ENCODE measurements at regions not wholly inside any gene's neighbourhood (a gene's known extent, or its start where the extent isn't known, plus 50 kb on each side); places are given as distances from the start of the nearest gene placed in this dataset.
"Not testable (repeated sequence)": the region's sequence is repeated elsewhere in the genome, so short reads cannot be mapped to it uniquely, and the experiment has no call there.

DNA sequence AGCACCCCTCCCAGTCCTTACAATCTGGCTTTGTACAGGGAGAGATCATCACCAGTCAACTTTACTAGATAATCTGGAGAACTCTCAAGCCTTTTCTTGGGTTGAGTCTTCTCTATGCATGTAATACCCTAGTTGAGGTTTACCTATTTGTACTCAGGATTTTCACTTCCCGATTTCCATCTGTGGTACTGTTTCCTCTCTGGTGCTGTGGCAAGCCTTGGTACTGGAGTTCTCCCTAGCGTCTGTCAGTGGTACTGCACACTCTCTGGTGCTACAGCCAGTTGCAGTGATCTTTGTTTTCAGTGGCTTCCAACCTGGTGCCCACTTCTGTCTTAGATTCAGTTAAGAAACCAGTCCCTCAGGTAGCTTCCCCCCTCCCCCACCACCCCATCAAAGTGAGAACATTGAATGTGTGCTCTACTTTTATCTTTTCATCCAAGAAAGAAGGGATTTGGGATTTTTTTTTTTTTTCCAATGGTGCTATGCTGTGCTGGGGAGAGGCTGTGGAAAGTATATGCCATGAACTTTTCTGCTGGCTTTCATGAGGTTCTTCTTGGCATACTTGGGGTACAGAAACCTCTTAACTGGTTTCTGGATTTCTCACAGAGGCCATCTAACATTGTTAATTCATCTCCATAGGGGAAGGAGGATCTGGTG lies 69.4 kb upstream of the EVL start:
- no peak overlapping the region for H3K4me3 ChIP-seq (ENCODE audit: low read length)
- DNase-seq (ENCODE audit: low read depth, low spot score) = peak; percentile 73

DNA sequence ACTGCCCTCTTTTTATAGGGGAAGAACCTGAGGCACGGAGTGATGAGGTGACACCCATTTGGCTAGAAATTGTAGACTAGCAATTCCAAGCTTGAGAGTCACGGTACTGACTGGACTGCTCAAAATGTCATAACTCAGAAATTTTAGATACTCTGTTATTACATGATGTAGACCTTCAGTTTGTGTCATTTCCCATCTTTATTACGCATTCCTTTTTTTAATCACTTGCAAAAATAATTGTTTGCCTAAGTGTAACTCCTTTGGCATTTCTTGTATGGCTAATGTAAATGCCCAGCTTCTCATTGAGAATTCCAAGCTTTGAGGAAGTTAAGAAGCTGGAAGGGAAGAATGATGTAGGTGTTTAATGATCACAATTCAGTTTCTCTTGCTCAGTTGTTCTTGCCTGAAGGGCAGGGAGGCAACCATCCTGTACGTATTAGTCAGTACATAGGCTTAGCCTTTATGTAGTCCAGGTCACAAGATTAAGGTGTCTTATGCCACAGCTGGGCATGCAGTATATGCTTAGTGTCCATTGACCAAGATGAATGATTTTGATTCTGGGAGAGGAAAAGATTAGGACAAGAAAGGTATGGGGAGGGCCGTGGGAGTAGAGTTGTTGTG lies 68.2 kb upstream of the EVL start:
- DNase-seq (ENCODE audit: low read depth, low spot score) = no peak

DNA sequence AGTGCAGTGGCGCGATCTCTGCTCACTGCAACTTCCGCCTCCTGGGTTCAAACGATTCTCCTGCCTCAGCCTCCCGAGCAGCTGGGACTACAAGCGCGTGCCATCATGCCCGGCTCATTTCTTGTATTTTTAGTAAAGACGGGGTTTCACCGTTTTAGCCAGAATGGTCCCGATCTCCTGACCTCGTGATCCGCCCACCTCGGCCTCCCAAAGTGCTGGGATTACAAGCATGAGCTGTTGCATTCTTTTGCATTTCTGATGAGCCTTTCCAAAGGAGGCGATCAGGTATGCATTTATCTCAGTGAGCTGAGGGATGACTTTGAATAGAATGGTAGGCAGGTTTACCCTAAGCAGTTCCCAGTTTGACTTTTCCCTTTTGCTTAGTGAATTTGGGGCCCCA lies 64.8 kb upstream of the EVL start:
- H3K4me3 ChIP-seq (ENCODE audit: low read length); DNase-seq (ENCODE audit: low read depth, low spot score): not testable (repeated sequence)

More for the DNA sequence above, 68.2 kb upstream of the EVL start:
- H3K4me3 ChIP-seq (ENCODE audit: low read length) = no peak overlapping the region

DNA sequence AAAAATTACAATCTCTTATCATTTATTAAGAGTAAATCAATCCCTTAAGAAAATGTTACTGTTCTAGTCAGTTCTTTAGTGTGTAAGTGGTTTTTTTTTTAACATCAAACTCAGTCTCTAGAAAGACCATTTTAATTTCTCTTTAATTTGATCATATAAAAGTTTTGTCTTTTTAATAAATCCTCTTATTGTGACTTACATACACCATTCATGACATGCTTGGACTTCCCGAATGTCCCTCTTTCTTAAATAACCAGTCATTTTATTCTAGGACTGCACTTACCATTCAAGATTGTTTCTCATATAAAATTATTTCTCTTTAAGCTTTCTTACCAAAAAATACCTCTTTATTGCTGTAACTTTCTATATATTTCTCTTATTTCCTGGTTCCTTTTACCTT lies 60.8 kb upstream of the EVL start:
- peak; percentile 23 for DNase-seq (ENCODE audit: low read depth, low spot score)
- no peak overlapping the region for H3K4me3 ChIP-seq (ENCODE audit: low read length)

DNA sequence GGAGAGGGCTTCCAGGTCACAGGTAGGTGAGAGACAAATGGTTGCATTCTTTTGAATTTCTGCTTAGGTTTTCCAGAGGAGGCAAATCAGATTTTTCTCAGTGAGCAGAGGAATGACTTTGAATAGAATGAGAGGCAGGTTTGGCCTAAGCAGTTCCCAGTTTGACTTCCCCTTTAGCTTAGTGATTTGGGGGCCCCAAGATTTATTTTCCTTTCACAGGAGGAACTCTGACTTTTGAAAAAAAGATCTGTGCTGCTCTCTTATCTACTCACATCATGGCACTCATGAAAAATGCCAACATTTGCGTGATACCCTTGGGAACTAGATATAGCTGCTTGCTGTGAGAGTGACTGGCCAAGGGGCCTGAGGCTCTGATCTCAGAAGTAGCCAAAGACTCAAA lies 58.0 kb upstream of the EVL start:
- no peak for DNase-seq (ENCODE audit: low read depth, low spot score)
- no peak overlapping the region for H3K4me3 ChIP-seq (ENCODE audit: low read length)

DNA sequence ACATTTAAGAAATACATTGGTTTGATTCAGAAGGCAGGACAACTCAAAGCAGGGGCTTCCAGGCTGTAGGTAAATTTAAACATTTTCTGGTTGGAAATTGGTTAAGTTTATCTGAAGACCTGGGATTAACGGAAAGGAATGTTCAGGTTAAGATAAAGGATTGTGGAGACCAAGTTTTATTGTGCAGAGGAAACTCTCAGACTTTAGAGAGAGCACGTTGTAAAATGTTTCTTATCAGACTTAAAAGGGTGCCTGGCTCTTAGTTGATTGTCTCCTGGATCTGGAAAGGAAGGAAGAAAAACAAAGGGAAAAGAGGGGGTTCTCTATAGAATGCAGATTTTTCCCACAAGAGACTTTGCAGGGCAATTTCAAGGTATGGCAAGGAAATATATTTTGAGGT lies 55.4 kb upstream of the EVL start:
- H3K4me3 ChIP-seq (ENCODE audit: low read length); DNase-seq (ENCODE audit: low read depth, low spot score): not testable (repeated sequence)

DNA sequence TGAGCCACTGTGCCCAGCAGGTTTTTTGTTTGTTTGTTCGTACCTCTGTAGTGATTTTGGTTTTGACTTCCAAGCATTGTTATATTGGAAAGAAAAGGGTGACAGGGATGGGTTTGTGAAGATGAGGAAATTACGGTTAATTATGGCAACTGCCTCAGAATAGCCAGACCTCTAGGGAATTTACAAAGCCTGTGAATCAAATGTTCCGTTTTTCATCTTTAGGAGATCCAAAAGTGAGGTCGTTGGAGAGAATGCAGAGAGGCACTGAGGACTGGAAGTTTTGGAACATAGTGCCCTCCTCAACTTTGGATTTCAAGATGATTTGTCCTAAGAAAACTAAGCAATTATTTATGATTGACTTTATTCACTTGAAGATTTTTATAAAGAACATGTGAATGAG lies 54.5 kb upstream of the EVL start:
- H3K4me3 ChIP-seq (ENCODE audit: low read length) = no peak overlapping the region
- DNase-seq (ENCODE audit: low read depth, low spot score) = no peak

DNA sequence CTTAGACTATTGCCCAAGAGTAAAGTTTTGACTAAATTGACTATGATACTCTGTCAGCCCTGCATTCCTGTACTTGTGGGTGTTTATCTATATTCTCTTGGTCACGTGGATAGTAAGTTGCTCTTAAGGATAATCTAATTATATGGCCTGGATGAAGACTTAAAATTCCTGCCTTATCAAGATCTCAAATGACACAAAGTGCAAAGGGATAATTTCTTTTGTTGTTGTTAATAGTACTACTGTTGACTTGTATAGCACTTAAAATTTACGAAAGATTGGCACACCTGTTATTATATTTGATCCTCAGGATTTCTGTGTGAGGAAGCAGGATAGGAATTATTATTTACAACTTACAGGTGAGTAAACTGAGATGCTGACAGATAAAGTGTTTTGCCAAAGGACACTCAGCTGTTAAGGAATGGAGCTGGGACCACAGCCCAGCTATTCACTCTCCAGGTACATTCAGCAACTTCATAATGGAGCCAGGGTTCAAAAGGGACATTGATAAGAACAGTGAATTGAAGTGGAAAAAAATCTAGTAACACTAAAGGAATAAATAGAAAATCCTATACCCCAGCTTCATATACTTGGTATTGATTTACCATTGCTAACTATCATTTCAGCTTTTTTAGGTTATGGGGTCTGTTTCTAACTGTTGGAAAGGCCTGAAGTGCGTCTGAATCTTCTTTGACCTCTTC lies 53.4 kb upstream of the EVL start:
- DNase-seq (ENCODE audit: low read depth, low spot score) = no peak
- H3K4me3 ChIP-seq (ENCODE audit: low read length) = no peak overlapping the region

DNA sequence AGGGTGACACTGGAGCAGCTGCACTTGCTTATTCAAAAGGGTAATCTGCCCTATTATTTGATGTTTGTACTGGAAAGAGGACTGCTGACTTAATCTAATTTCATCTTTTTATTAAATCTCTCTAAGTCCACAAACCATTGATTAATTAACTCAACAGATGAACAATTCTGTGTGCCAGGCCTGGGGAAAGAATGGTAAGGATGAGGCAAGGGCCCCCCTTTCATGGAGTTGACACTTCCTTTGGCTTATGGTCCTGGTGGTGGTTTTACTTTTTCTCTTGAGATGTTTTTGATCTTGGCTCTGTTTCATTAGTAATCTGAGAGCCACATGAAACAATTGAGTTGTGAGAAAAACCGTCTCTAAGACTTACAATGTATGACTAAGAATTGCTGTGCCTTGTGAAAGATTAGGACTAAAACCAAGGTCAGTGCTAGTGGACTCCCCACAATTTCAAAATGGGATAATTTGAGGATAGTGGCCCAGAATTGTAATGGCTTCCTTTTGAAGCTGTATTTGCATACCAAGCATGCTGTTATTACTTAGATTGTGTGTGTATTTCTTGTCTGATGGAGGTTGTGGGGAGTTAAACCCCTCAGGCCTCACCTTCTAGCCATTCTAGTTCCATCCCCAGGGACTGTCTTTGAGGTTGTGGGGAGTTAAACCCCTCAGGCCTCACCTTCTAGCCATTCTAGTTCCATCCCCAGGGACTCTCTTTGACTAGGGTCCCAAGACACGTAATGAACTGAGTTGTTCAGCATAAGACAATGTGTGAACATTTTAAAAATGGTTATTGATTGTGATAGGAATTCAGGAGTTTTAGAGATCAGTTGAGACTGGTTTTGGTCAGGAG lies 52.5 kb upstream of the EVL start:
- DNase-seq (ENCODE audit: low read depth, low spot score) = peak; percentile 57
- H3K4me3 ChIP-seq (ENCODE audit: low read length) = no peak overlapping the region

DNA sequence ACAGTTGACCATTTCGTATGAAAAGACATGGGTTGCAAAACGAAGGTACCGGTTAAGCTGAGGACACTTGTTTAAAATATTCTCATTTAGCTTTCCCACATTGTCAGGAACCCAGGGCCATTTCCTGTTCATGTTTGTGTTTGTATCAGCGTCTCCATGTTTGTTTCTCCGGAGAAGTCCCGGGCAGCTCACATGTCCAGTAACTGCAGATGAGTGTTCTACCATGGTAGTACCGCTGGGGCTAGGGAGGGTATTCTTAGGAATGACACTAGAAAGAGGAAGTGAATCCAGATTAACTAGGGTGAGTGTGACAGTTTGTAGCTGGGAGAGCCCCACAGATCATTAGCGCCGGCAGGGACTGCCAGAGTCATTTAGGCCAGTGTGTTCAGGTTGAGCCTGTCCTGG lies 50.0 kb upstream of the EVL start:
- no peak for DNase-seq (ENCODE audit: low read depth, low spot score)
- H3K4me3 ChIP-seq (ENCODE audit: low read length) = no peak overlapping the region

All from Jurkat, Clone E6-1 (cell line).